Small intestine (tissue), 7 donors: ENCODE measurements at regions not wholly inside any gene's neighbourhood (a gene's known extent, or its start where the extent isn't known, plus 50 kb on each side); places are given as distances from the start of the nearest gene placed in this dataset.

Source experiments
- DNase-seq, 2 donors: peaks; one replicate each; pipeline versions ENCODE4 v3.0.0 to v3.0.0-alpha.2; 2013
- FAIRE-seq: peaks from 2 replicates; lab custom pipeline; 2012; peaks lifted over from hg19 to GRCh38; lab: Jason Lieb, UNC
- H3K27ac ChIP-seq, 3 donors: one replicate each; pipeline ENCODE4 v1.5.1; 2013; ENCODE audit warnings: low read length in 2 of 3, mild to moderate bottlenecking in 2 of 3, control low read depth in 1 of 3, inconsistent platforms in 1 of 3, low read depth in 1 of 3, moderate library complexity in 1 of 3
- H3K27me3 ChIP-seq, 3 donors: one replicate each; pipeline ENCODE4 v1.6.1; 2013; ENCODE audit warnings: low read length in 3 of 3, inconsistent platforms in 1 of 3; ENCODE audit not compliant: control insufficient read depth in 3 of 3, insufficient read depth in 3 of 3
- H3K36me3 ChIP-seq, 3 donors: one replicate each; pipeline ENCODE4 v1.6.1; 2013; ENCODE audit warnings: low read length in 3 of 3, inconsistent platforms in 1 of 3, low read depth in 1 of 3, mild to moderate bottlenecking in 1 of 3, moderate library complexity in 1 of 3; ENCODE audit not compliant: control insufficient read depth in 3 of 3, insufficient read depth in 2 of 3
- H3K4me1 ChIP-seq, 3 donors: one replicate each; pipeline ENCODE4 v1.6.1; 2013; ENCODE audit warnings: low read length in 2 of 3, inconsistent platforms in 1 of 3, low read depth in 1 of 3, mild to moderate bottlenecking in 1 of 3, moderate library complexity in 1 of 3; ENCODE audit not compliant: control insufficient read depth in 3 of 3, insufficient read depth in 2 of 3
- H3K4me3 ChIP-seq, 3 donors: one replicate each; pipeline ENCODE4 v1.5.1; 2013; ENCODE audit warnings: low read length in 3 of 3, control low read depth in 1 of 3, inconsistent platforms in 1 of 3, low read depth in 1 of 3, mild to moderate bottlenecking in 1 of 3, moderate library complexity in 1 of 3
- H3K9me3 ChIP-seq, 2 donors: one replicate each; pipeline ENCODE4 v1.6.1; 2013; ENCODE audit warnings: low read depth in 1 of 2, low read length in 1 of 2; ENCODE audit not compliant: control insufficient read depth in 2 of 2, insufficient read depth in 1 of 2
- WGBS, 3 donors: extraction: QIAGEN DNeasy Blood & Tissue Kit; methylation state at CpG; one replicate each; pipeline ENCODE4 v1.1.7; 2013; 5-methylcytosine and 5-hydroxymethylcytosine counted together
- donor health status: healthy with polysubstance abuse.
- donor health status: control.
- donor health status: control.
- donor health status: Bipolar disorder and iron deficiency.
- donor health status: healthy.

- Histone ChIP-seq H3K27ac (no peak overlapping the region), H3K36me3 (no peaks in the 10 kb centered on the region), H3K27me3 (no peaks in the 10 kb centered on the region), H3K4me3 (no peak overlapping the region), H3K9me3 (peaks cover 0 to 8% of the 10 kb centered on the region in 2 donors), H3K4me1 (no peaks in the 10 kb centered on the region)
- FAIRE-seq (no peak), DNase-seq (no peak)
- 84 to 88% (median 88%) methylated on average over 14 of the region's 14 CpGs for WGBS, 3 donors
Measured at GRCh38 chr2:422676-423435, 135.0 kb upstream of the ALKAL2 start.

GRCh38 chr2:421406-421805 is 133.5 kb upstream of the ALKAL2 start:
- peaks cover 0 to 8% of the 10 kb centered on the region in 2 donors for H3K9me3 ChIP-seq
- no peaks in the 10 kb centered on the region for H3K36me3 ChIP-seq
- no peak overlapping the region for H3K4me3 ChIP-seq
- DNase-seq (no peak), FAIRE-seq (no peak)
- H3K27ac ChIP-seq: no peak overlapping the region
- no peaks in the 10 kb centered on the region for H3K27me3 ChIP-seq
- no peaks in the 10 kb centered on the region for H3K4me1 ChIP-seq
- WGBS, 3 donors: 92 to 95% (median 95%) methylated on average over 14 of the region's 14 CpGs

GRCh38 chr2:419687-420317 is 131.9 kb upstream of the ALKAL2 start:
- Histone ChIP-seq H3K27ac (no peak overlapping the region), H3K36me3 (no peaks in the 10 kb centered on the region), H3K4me1 (no peaks in the 10 kb centered on the region), H3K9me3 (peaks cover 0 to 8% of the 10 kb centered on the region in 2 donors), H3K27me3 (no peaks in the 10 kb centered on the region), H3K4me3 (no peak overlapping the region)
- no peak for DNase-seq
- 82 to 96% (median 93%) methylated on average over 18 to 25 of the region's 28 CpGs for WGBS, 3 donors
- no peak for FAIRE-seq

- H3K4me3 ChIP-seq: no peak overlapping the region
- WGBS, 3 donors: 65 to 71% (median 68%) methylated on average over 5 of the region's 5 CpGs
- H3K27ac ChIP-seq: no peak overlapping the region
- H3K9me3 ChIP-seq: peaks cover 0 to 8% of the 10 kb centered on the region in 2 donors
- H3K36me3 ChIP-seq: no peaks in the 10 kb centered on the region
- H3K4me1 ChIP-seq: no peaks in the 10 kb centered on the region
- DNase-seq (no peak), FAIRE-seq (no peak)
- H3K27me3 ChIP-seq: no peaks in the 10 kb centered on the region
Measured at GRCh38 chr2:417662-418061, 129.8 kb upstream of the ALKAL2 start.

- Histone ChIP-seq H3K4me1 (no peaks in the 10 kb centered on the region), H3K27ac (no peak overlapping the region), H3K36me3 (no peaks in the 10 kb centered on the region), H3K4me3 (no peak overlapping the region), H3K9me3 (peaks cover 0 to 8% of the 10 kb centered on the region in 2 donors), H3K27me3 (no peaks in the 10 kb centered on the region)
- FAIRE-seq (no peak), DNase-seq (no peak)
- 89 to 91% (median 89%) methylated on average over 3 of the region's 3 CpGs for WGBS, 3 donors
Measured at GRCh38 chr2:417006-417405, 129.1 kb upstream of the ALKAL2 start.

- H3K4me1 ChIP-seq: no peaks in the 10 kb centered on the region
- WGBS, 3 donors: 80 to 85% (median 81%) methylated on average over 12 of the region's 12 CpGs
Measured at GRCh38 chr2:415986-416610, 128.2 kb upstream of the ALKAL2 start.

GRCh38 chr2:409523-409922 is 121.6 kb upstream of the ALKAL2 start:
- H3K4me1 ChIP-seq: no peaks in the 10 kb centered on the region
- H3K4me3 ChIP-seq: no peak overlapping the region
- no peaks in the 10 kb centered on the region for H3K27me3 ChIP-seq
- no peaks in the 10 kb centered on the region for H3K36me3 ChIP-seq
- FAIRE-seq (no peak), DNase-seq (no peak)
- 74 to 80% (median 75%) methylated on average over 4 of the region's 4 CpGs for WGBS, 3 donors
- H3K9me3 ChIP-seq: peaks cover 0 to 6% of the 10 kb centered on the region in 2 donors
- H3K27ac ChIP-seq: no peak overlapping the region

More at GRCh38 chr2:415986-416610, 128.2 kb upstream of the ALKAL2 start:
- H3K27ac ChIP-seq: no peak overlapping the region
- FAIRE-seq: no peak
- peaks cover 0 to under 1% of the 10 kb centered on the region in 2 donors for H3K9me3 ChIP-seq
- H3K36me3 ChIP-seq: no peaks in the 10 kb centered on the region
- H3K4me3 ChIP-seq: no peak overlapping the region
- H3K27me3 ChIP-seq: no peaks in the 10 kb centered on the region
- DNase-seq: no peak

- Histone ChIP-seq H3K27me3 (no peaks in the 10 kb centered on the region), H3K4me3 (no peak overlapping the region), H3K36me3 (no peaks in the 10 kb centered on the region), H3K27ac (no peak overlapping the region), H3K4me1 (no peaks in the 10 kb centered on the region), H3K9me3 (peaks cover 0 to 13% of the 10 kb centered on the region in 2 donors)
- FAIRE-seq: no peak
- DNase-seq: no peak
- 75 to 81% (median 79%) methylated on average over 9 of the region's 9 CpGs for WGBS, 3 donors
Measured at GRCh38 chr2:407630-408029, 119.7 kb upstream of the ALKAL2 start.
